Thoracic aorta (tissue), 2 donors: ENCODE measurements at regions not wholly inside any gene's neighbourhood (a gene's known extent, or its start where the extent isn't known, plus 50 kb on each side); places are given as distances from the start of the nearest gene placed in this dataset.

Source experiments
- ATAC-seq: fragments of 150-250 bp; one replicate; pipeline ENCODE4 v1.8.0; 2017; ENCODE audit warnings: low read depth; ENCODE audit not compliant: insufficient number of reproducible peaks, low FRiP score
- DNase-seq: peaks from one replicate; pipeline ENCODE4 v3.0.0-alpha.2; 2020; ENCODE audit warnings: low spot score
- H3K27ac ChIP-seq, 2 donors: fragments of 200-600 bp; sonication (generic); 1 replicate in 1 of 2; 2 replicates in 1 of 2; pipeline ENCODE4 v1.5.1; 2016; ENCODE audit warnings: mild to moderate bottlenecking in 2 of 2, moderate library complexity in 2 of 2
- H3K27me3 ChIP-seq: fragments of 200-600 bp; sonication (generic); replicated peaks from 2 replicates; pipeline ENCODE4 v1.6.0; 2016; ENCODE audit warnings: mild to moderate bottlenecking; ENCODE audit not compliant: insufficient read depth
- H3K36me3 ChIP-seq: fragments of 200-600 bp; sonication (generic); one replicate; pipeline ENCODE4 v1.5.1; 2016
- H3K4me1 ChIP-seq, 2 donors: fragments of 200-600 bp; sonication (generic); 1 replicate in 1 of 2; 2 replicates in 1 of 2; pipeline versions ENCODE4 v1.5.1 to v1.6.0; 2016; ENCODE audit warnings: low read depth in 2 of 2, mild to moderate bottlenecking in 1 of 2; ENCODE audit not compliant: control insufficient read depth in 1 of 2
- H3K4me3 ChIP-seq: fragments of 200-600 bp; sonication (generic); 2 replicates; pipeline ENCODE4 v1.5.1; 2016; ENCODE audit warnings: mild to moderate bottlenecking
- H3K9me3 ChIP-seq: fragments of 200-600 bp; sonication (generic); 2 replicates; pipeline ENCODE4 v1.5.1; 2016
- CTCF ChIP-seq: fragments of 200-600 bp; sonication (generic); IDR thresholded peaks from one replicate; pipeline ENCODE4 v1.5.1; 2019; ENCODE audit warnings: antibody characterized with exemption

GRCh38 chr18:57242285-57242684 lies 95.4 kb downstream of the BOD1L2 start:
- ATAC-seq (no peak), DNase-seq (no peak)
- Histone ChIP-seq H3K36me3 (no peaks in the 10 kb centered on the region), H3K27me3 (no peaks in the 10 kb centered on the region), H3K4me3 (no peak overlapping the region), H3K27ac (no peak overlapping the region), H3K4me1 (no peaks in the 10 kb centered on the region), H3K9me3 (no peaks in the 10 kb centered on the region)
- no peak for TF ChIP-seq CTCF

GRCh38 chr18:57243624-57244179 lies 96.8 kb downstream of the BOD1L2 start:
- Histone ChIP-seq H3K27me3 (no peaks in the 10 kb centered on the region), H3K36me3 (no peaks in the 10 kb centered on the region), H3K4me1 (no peaks in the 10 kb centered on the region), H3K4me3 (no peak overlapping the region), H3K27ac (no peak overlapping the region), H3K9me3 (no peaks in the 10 kb centered on the region)
- no peak for ATAC-seq
- no peak for TF ChIP-seq CTCF
- DNase-seq = no peak

DNA sequence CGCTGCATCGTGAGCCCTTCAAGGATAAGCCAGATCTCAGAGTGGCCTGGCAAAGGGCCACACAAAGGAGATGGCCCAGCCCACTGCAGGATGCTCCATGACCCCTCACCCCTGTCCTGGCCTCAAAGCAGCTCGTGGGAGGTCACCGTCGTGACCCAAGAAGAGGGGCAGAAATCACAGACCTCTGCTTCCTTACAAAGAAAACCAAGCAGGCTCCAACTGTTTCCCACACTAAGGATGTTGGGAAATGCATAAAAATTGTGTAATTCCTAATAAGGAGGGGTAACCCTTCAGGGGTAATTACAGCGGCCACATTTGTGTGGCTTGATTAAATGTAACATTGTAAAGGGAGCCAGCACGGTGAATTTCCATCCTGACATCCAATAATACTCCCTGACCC lies 102.3 kb downstream of the BOD1L2 start:
- no peaks in the 10 kb centered on the region for H3K9me3 ChIP-seq
- H3K36me3 ChIP-seq = no peaks in the 10 kb centered on the region
- TF ChIP-seq CTCF = no peak
- ATAC-seq = no peak
- no peak overlapping the region for H3K4me3 ChIP-seq
- H3K27me3 ChIP-seq = no peaks in the 10 kb centered on the region
- no peak overlapping the region for H3K27ac ChIP-seq
- no peak for DNase-seq
- H3K4me1 ChIP-seq = no peaks in the 10 kb centered on the region

GRCh38 chr18:57249883-57250282 lies 102.5 kb upstream of the ST8SIA3 start:
- H3K4me3 ChIP-seq = no peak overlapping the region
- H3K27ac ChIP-seq = no peak overlapping the region
- no peaks in the 10 kb centered on the region for H3K4me1 ChIP-seq
- DNase-seq (no peak), ATAC-seq (no peak)
- no peak for TF ChIP-seq CTCF
- H3K9me3 ChIP-seq = no peaks in the 10 kb centered on the region
- no peaks in the 10 kb centered on the region for H3K27me3 ChIP-seq
- no peaks in the 10 kb centered on the region for H3K36me3 ChIP-seq

DNA sequence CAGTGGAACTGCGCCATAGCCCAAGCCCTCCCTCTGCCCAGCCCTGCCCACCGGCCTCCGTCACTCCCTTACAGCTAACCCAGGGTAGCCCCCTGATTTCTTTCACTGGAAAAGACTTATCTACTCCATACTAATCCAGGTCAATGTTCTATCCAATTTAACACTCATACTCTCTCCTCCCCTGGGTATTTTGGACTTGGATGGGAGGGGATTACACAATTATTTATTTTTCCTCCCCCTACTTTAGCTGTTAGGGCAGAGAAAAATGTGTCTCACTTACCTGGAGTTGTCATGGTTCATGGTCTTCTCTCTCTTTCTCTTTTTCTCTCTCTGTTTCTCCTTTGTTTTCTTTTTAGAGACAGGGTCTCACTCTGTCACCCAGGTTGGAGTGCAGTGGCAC lies 100.6 kb upstream of the ST8SIA3 start:
- ATAC-seq (no peak), DNase-seq (no peak)
- no peaks in the 10 kb centered on the region for H3K4me1 ChIP-seq
- no peaks in the 10 kb centered on the region for H3K36me3 ChIP-seq
- no peaks in the 10 kb centered on the region for H3K27me3 ChIP-seq
- no peak for TF ChIP-seq CTCF
- H3K4me3 ChIP-seq = no peak overlapping the region
- no peaks in the 10 kb centered on the region for H3K9me3 ChIP-seq
- H3K27ac ChIP-seq = no peak overlapping the region
